ENCODE measurements at regions not wholly inside any gene's neighbourhood (a gene's known extent, or its start where the extent isn't known, plus 50 kb on each side); places are given as distances from the start of the nearest gene placed in this dataset.
A peak's percentile ranks its signal among the peaks of the same experiment; 100 is the strongest.

DNA sequence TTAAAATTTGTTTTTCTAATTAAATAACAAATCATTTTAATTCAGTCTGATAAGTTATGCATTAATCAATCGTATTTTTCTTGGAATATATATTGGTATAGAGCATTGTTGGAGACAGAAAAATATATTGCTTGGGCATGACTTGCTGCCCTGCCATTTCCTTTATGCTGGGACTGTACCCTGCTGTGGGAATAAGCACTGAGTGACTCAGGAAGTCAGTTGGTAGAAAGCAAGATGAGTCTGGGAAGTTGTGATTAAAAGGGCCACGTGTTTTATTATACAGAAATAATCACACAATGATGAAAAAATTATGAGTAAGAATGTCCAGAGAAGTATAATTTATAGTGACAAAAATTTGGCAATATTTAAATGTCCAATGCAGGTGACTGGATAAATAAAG lies 139.5 kb downstream of the KIF18A start:
- DNase-seq, result no peak

DNA sequence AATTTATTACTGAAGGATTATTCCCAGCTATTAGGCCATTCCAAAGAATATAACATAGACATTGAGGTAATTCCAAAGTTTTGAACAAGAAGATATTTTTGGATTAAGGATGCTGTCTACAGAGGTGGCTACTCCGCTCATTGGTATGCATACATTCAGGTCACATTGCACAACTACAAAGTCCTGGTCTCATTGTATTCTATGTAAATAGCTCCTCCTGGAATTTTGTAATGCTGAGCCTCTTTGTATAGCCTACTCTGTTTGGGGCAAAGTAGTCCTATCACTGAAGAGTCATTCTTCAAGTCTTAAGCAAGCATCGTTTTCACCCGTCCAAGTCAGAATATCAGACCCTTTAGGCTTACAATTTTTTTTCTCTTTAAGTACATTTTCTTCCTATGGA lies 142.4 kb downstream of the KIF18A start:
- DNase-seq, result no peak

DNA sequence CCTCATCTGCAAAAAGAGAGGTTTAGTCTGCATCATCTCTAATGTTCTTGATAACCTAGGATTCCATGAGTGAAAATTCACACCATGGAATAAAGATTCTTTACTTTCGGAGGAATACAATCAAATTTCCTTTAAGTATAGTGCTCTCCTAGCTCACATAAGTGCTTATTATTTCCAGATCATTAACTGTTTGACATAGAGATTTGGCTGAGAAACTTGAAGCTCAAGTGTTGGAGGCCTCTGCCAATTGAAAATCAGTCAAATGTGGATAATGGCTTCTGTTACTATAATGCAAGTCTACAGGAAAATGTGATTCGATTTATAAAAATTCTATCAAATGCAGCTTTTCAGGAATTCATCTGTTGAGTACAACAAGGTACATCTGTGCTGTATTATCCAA lies 144.6 kb downstream of the KIF18A start:
- DNase-seq, result no peak

DNA sequence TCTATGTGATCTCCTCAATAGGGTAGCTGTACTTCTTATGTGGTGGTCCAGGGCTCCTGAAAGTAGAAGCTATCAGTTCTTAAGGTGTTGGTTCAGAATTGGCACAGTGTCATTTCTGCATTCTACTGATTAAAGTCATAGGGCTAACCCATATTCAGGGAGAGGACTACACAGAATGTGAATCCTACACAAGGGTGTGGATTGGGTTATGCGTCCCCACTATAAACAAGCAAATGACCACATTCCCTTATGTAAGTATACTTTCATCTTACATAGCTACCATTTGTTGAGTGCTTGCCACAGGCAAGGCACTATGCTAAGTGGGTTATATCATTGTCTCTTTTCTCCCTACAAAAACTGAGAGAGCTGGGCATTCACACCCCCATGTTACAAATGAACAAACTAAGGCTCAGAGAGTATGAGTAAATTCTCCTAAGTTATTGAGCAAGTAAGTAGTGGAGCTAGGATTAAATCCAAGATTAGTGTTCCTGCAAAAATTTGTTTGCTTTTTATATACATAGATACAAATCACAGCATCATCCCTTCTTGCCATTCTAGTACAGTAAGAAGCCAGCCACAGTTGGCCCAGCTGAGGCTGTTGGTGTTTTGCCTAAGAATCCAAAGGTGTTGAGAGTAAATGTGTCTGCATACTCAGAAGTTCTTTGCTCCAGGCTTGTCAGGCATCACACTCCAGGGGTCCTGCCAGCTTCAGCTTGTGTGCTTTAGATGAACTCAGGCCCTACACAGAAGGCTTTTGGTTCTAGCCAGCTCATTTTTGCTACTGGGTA lies 157.8 kb downstream of the KIF18A start:
- DNase-seq, result no peak

DNA sequence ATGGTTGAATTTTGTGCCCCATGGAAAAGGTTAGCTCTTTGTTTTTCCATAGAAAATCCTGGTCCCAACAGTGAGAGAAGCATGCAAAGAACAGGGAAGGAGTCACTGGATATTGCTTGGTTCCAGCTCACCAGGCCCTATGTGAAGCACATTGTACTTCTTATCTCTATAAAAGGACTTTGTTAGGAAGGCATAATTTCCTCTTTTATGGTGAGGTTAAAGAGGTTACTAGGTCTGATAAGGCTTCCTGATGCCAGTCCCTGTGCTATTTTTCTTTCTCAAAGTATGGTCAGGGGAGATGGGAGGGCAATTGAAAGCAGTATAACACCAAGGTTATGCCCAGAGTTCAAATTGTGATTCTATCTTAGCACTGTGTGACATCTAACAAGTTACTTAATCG lies 162.6 kb downstream of the KIF18A start:
- DNase-seq, result peak; percentile 72

DNA sequence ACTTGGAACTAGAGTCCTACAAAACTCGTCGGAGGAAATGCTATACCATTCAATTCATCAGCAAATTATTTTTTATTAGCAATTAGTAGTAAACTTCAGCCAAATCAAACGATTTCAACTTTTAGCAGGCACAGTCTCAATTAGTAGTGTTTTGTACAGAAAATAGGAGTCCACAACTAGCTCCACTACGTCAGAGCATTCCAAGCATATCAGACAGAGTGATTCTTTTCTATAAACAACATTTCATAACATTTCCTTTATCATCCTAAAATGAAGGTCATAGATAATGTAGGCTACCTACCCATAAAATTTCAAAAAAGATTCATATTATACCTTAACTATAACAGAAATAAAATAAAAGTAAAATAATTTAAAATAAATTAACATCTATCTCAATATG lies 169.9 kb downstream of the KIF18A start:
- no peak for DNase-seq

DNA sequence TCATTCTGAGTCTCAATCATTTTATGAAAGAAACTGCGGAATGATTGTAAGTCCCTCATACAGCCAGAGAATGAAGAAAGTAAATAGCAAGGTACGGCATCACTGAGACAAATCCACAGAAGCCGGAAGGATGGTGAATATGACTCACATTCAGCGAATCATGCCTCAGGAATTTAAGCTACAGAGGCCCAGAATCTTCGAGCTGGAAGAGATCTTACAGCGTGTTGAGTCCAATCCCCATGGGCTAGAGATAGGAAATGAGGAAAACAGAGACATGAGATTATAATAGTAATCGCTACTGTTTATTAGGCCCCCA lies 173.2 kb downstream of the KIF18A start:
- DNase-seq, result no peak

DNA sequence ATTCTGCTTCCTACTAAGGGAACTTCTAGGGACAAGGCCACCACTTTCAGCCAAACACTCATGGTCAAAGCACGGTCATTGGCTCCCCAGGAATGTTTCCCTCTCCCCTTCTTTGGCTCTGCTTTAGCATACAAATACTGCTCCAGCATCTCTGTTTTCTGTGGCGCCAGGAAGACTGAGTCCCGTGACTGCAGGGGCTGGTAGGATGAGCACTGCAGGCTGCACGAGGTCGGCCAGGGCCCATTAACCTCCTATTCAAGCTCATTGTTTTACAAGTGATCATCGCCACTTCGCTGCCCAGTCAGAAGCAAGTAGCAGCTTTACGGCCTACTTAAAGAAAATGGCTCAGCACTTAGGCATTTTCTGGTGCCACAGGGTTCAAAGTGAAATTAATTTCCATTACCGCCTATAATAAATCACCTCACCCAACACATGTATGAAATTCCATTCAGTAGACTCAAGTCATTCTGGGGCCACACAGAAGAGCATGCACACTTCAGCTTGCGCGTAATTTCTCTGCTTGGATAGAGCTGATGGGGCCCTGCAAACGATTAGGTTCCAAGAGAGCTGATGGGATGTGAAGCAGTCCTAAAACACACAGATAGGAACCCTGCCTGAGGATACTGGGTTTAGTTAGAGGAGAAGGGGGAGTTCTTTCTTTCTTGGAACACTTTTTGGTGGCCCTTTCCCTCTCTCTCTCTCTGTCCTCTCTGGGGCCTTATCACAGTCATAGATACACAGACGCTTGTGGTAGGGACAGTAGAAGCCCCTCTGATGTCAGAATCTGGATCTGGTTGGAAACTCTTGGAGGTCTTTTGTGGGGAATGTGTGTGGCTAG lies 173.7 kb downstream of the KIF18A start:
- DNase-seq, result no peak

DNA sequence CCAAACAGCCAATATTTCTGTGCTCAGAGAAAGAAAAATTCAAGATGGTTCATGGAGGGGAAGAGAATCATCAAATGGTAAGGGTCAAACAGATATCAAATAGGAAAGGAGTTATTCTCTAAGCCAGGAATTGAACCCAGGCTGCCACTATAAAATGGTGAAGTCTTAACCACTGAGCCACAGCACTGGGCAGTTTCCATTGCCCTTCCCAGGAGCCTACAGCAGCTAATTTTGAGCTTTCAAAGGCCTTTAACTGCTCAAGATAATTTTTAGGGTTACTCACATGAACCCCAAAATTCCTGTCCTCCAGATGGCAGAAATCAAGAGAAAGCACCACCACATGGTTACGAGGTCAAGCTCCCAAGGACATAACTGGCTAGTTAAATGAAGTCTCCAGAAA lies 176.2 kb downstream of the KIF18A start:
- DNase-seq, result no peak

DNA sequence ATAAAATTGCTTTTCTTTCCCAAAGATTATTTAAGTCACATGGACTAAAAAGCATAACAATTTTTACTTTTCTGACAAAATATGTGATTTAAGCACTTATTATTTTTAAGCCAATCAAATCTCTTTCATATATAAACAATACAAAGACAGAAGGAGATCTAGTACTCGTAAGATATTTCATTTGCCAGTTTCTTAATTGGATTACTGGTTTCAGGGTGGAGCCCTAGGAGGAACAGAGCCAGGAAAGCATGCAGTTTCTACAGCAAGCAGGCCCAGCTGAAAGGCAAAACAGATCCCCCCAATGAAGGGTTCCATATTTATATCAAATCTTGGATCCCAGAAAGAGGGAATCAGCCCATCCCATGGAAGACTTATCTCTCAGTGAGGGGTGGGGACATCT lies 177.0 kb downstream of the KIF18A start:
- DNase-seq, result no peak

DNA sequence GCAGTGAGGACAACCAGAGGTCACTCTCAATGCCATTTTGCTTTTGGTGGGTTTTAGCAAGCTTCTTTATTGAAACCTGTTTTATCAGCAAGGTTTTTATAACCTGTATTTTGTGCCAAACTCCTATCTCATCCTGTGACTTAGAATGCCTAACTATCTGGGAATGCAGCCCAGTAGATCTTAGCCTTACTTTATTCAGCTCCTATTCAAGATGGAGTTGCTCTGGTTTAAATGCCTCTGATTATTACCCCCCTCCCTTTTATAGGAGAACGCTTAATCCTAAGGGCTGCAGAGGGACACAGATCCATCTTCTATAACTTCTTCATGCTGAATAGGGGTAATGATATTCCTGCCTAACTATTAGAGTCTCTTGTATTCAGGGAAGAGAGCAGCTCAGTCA lies 179.1 kb downstream of the KIF18A start:
- no peak for DNase-seq

DNA sequence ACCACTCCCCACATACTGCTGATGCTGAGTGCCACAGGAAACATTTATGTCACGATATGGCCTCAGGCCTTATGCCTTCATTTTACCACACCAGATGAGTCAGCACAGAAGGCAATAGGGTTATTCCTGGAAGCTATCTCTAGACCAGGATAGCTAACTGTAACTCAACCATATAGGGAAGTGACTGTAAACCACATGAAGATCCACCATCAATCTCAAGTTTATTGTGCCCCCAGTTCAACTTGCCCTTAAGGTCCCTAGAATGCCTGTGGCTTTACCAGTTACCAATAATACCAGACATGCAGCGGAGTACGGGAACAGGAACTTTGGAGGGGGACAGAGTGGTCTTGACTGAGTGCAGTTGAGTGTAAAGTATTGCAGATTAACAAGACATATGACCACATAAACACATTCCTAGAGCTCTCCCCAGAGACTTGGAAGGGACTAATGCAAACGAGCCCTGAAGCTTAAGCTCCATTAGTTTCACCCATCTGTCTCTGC lies 180.9 kb downstream of the KIF18A start:
- DNase-seq, result peak; percentile 74

DNA sequence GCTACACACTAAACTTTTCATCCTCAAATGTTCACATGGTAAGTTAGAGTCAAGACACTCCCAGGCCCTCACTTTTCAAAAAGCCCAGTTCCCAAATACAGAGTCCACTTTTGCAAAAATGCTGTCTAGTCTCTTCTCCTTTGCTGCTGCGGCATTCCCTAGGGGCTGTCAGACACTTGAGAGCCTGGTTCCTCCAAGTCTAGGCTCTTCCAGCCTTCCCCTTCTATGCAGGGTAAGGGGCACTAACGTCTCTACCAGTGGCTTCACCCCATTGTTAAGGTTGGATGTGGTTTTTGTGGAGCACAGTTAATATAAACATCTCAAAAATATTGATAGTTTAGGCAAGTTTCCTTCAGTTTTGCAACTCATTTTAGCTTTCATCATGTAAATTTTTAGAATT lies 181.5 kb downstream of the KIF18A start:
- no peak for DNase-seq

DNA sequence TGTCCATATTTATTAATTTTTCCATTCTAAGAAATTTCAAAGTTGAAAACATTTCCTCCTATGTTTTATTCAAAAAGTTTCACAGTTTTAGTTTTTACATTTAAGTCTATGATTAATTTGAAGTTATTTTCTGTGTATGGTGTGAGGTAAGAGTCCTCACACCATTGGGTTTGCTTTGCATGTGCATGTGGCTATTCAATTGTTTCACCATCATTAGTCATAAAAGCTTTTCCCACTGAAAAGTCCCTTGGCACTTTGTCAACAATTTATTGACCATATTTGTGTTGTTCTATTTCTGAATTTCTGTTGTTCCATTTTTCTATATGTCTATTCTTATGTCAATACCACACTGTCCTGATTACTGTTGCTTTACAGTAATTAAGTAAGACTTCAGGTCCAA lies 186.5 kb downstream of the KIF18A start:
- DNase-seq, result no peak

DNA sequence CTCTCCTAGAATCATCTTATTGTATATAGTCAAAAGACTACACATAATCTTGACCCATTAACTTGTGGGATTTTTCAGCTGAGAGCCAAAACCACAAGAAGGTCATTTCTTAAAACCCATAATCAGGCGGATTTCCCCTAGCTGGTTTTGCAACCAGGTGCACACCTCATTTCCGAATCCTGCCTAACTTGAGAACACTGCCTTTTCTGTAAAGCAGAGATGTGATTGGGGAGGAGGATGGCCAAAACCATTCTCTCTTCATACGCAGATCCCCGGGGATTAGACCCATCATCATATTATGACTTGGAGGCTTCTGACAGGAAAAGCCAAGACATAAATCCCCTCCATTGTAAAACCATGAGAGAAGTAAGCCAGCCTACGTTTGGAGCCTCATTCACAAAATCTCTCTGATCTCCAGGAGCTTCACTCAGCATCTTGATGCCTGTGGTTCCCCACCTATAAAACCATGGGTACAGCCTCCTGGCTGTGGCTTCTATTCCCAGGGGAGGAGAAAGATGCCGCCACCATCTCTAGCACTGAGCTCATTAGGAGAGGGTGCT lies 191.3 kb downstream of the KIF18A start:
- no peak for DNase-seq

DNA sequence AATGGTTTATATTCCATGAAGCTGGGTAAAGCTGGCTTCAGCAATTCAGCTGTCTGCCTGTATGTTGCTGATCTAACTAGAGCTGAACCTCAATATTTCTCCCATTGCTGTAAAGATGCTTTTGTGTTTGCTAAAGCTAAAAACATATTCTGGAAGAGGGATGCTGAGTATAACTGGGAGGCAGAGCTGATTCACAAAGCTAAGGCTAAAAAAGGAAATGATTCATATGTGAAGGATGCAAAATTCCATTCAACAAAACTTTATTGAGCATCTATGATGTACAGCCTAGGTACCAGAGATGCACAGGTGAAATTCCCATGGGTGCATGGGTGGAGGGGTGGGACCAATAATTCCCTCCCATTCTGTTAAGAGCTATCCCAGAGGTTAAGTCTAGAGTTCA lies 193.9 kb downstream of the KIF18A start:
- DNase-seq, result no peak

DNA sequence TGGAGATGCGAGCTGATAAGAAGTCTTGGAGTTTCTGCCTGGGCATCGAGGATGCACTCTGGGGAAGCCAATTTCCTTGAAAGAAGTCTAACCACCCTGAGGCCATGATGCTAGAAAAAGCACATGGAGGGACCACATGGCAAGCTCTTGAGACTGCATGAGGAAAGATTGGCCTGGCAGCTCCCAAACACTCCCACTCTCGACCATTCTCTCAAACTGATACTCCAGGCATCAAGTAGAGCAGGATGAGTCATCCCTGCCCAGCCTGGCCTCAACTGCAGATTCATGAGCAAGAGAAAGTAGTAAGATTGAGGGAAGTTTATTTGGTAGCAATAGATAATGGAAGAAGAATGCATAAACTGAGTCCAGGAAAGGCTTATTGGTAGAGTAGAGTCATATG lies 194.3 kb downstream of the KIF18A start:
- no peak for DNase-seq

DNA sequence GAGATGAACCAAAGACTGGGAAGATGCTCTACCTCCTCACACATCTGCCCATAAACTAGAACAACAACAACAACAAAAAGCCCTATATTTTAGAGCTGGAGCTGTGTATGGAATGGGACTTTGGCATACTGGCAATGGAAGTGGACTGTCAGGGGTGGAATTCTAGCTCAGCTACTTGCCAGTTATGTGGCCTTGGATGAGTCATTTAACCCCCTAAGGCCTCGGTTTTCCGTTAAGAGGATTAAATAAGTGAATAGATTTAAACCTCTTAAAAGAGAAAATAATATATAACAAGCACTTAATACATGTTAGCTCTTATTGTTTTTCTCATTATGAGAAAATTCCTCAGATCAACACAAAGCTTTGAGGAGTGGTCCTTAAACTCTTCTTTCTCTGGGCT lies 195.0 kb downstream of the KIF18A start:
- DNase-seq, result no peak

DNA sequence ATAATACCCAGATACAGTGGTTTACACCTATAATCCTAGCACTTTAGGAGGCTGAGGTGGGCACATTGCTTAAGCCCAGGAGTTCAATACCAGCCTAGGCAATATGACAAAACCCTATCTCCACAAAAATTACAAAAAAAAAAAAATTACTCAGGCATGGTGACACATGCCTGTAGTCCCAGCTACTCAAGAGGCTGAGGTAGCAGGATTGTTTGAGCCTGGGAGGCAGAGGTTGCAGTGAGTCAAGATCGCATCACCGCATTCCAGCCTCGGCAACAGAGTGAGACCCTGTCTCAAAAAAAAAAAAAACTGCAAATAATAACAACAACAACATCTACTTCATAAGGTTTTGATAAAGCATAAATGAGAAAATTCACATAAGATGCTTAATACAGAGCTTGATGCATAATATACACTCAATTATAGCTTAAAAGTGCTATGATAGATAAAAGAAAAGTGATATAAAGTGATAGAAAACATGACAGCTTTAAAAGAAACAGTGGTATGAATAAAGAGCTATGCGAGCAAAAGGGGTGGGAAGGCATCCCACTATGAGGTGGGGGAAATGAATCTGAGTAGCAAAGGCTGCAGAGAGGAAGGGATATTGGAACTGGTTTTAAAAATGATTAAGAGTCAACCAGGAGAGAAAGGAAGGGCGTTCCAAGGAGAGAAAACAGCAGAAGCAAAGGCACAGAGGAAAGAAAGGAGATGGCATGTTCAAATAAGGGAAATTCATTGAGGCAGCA lies 197.6 kb downstream of the KIF18A start:
- DNase-seq, result no peak

DNA sequence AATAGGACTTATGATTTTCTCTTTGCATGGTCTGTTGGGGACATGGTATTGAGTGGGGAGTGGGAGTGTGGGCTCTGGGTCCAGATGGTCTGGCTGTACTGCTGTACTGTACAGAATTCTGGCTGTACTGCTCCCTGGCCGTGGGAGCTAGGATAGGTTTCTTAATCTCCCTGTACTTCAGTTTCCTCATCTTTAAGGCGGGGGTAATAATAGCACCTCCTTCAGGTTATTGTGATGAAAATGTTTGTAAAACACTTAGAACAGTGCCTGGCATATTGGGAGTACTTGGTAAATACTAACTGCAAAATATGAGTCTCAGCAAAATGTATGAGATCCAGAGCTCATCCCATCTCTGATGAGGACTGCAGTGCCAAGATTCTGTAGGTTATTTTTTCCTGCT lies 198.6 kb downstream of the KIF18A start:
- no peak for DNase-seq

DNA sequence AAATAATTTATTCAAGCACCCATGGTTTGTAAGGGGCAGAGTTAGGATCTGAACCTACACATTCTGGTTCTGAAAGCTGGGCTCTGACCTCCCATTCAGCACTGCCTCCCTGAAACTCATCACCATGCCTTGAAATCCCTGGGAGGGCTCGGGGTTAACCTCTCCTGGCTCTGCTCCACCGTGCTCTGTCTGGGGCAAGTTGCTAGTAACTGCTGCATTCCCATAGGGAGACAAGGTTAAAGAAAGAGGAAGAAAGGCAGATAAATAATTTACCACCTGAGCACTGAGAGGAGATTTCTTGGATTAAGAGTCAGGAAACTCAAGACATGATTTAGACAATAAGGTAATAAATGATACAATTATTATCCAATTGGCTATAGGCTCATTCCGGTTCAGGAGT lies 199.3 kb downstream of the KIF18A start:
- no peak for DNase-seq

DNA sequence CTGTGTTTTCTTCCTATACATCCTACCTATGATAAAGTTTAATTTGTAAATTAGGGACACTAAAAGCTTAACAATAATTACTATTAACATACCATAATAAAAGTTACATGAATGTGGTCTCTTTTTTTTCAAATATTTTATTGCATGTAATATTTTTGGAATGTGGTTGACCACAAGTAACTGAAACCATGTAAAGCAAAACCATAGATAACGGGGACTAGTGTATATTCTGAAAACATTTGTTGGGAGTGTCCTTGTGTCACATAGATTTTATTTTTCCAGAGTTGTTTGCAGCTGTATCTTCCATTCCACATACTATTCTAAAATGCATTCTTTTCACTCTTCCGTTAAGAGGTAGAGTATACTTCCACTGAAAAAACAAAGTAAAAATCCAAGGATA lies 200.4 kb downstream of the KIF18A start:
- DNase-seq, result peak; percentile 72

DNA sequence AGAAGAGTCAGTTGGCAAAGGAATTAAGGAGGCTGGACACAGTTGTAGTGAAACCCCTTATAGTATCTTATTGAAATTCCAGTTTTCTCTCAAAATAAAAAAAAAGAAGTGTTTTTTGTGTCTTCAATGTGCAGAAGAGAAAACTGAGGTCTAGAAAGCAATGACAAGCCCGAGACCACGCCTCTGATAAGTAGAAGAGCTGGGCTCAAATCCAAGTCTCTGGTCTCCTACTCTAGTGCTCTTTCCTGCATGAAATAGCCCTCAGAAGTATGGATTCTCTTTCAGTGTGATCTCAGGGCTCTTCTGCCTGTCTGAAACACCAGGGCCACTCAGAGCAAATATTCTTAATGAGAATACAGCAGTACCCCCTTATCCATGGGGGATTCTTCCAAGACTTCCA lies 200.9 kb downstream of the KIF18A start:
- DNase-seq, result peak; percentile 65
